Smooth muscle cell (in vitro differentiated cells): ENCODE measurements at regions not wholly inside any gene's neighbourhood (a gene's known extent, or its start where the extent isn't known, plus 50 kb on each side); places are given as distances from the start of the nearest gene placed in this dataset.
A peak's percentile ranks its signal among the peaks of the same experiment; 100 is the strongest.

ENCODE experiments used
- DNase-seq: peaks from one replicate; lab custom pipeline; 2025; ENCODE audit not compliant: unreplicated experiment; lab: John Stamatoyannopoulos, UW
- H2AFZ ChIP-seq: fragments of 200-600 bp; sonication (generic); 2 replicates; pipeline ENCODE4 v1.6.0; 2016; ENCODE audit warnings: antibody characterized with exemption, low read depth, mild to moderate bottlenecking
- H3F3A ChIP-seq: fragments of 200-600 bp; sonication (generic); 2 replicates; pipeline ENCODE4 v1.6.0; 2017; ENCODE audit warnings: antibody characterized with exemption, low read depth
- H3K27ac ChIP-seq: fragments of 200-600 bp; sonication (generic); 2 replicates; pipeline ENCODE4 v1.5.1; 2016; ENCODE audit warnings: low read depth, mild to moderate bottlenecking
- H3K27me3 ChIP-seq: fragments of 200-600 bp; sonication (generic); 2 replicates; pipeline ENCODE4 v1.6.1; 2016; ENCODE audit warnings: low read depth, mild to moderate bottlenecking
- H3K36me3 ChIP-seq: fragments of 200-600 bp; sonication (generic); 2 replicates; pipeline ENCODE4 v1.5.1; 2016; ENCODE audit warnings: low read depth
- H3K4me1 ChIP-seq: fragments of 200-600 bp; sonication (generic); 2 replicates; pipeline ENCODE4 v1.5.1; 2016; ENCODE audit warnings: low read depth
- H3K4me2 ChIP-seq: fragments of 200-600 bp; sonication (generic); 2 replicates; pipeline ENCODE4 v1.6.0; 2016; ENCODE audit warnings: mild to moderate bottlenecking
- H3K4me3 ChIP-seq: fragments of 200-600 bp; sonication (generic); 2 replicates; pipeline ENCODE4 v1.5.1; 2016; ENCODE audit warnings: mild to moderate bottlenecking
- H3K79me2 ChIP-seq: fragments of 200-600 bp; sonication (generic); 2 replicates; pipeline ENCODE4 v1.6.0; 2016; ENCODE audit warnings: low read depth, mild to moderate bottlenecking
- H3K9ac ChIP-seq: fragments of 200-600 bp; sonication (generic); 2 replicates; pipeline ENCODE4 v1.6.0; 2016; ENCODE audit warnings: low read depth
- H3K9me3 ChIP-seq: fragments of 200-600 bp; sonication (generic); replicated peaks from 2 replicates; pipeline ENCODE4 v1.5.1; 2016; ENCODE audit warnings: low read depth
- H4K20me1 ChIP-seq: fragments of 200-600 bp; sonication (generic); 2 replicates; pipeline ENCODE4 v1.6.0; 2016; ENCODE audit warnings: low read depth
- CTCF ChIP-seq: fragments of 200-600 bp; sonication (generic); IDR thresholded peaks from 2 replicates; pipeline ENCODE4 v1.5.1; 2017; ENCODE audit warnings: borderline replicate concordance, mild to moderate bottlenecking, antibody characterized with exemption; ENCODE audit not compliant: insufficient read depth, poor library complexity, severe bottlenecking
- WGBS: methylation state at CpG from one replicate; pipeline ENCODE4 v1.1.7; 2016; ENCODE audit warnings: low lambda C conversion rate; 5-methylcytosine and 5-hydroxymethylcytosine counted together

- no peak overlapping the region for H2AFZ ChIP-seq
Measured at GRCh38 chr5:72624641-72625236, 117.5 kb upstream of the ZNF366 start.

DNA sequence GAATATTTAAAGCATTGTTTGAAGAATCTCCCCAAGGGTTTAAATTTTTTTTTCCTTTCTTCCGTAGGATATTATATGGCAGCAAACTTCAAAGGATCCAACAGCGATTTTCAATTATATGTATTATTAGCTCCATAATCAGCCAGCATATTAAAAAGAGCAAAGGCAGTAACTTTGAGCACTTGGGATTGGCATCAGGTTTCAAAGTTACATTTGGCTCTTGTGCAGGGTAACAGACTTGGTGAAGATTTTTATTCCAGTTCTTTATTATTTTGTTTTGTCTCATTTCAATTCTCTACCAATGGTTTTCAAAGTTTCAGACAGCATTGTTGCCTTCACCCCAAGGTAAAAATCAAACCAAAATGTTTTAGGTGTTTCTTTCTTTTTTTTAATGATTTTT, 116.7 kb upstream of the ZNF366 start:
- H3K9ac ChIP-seq = no peak overlapping the region
- peaks cover 6% of the 10 kb centered on the region for H3F3A ChIP-seq
- no peak overlapping the region for H2AFZ ChIP-seq
- no peak overlapping the region for H3K4me2 ChIP-seq
- no peaks in the 10 kb centered on the region for H3K27me3 ChIP-seq
- H3K27ac ChIP-seq = no peak overlapping the region
- H3K79me2 ChIP-seq = no peaks in the 10 kb centered on the region
- H3K9me3 ChIP-seq = no peaks in the 10 kb centered on the region
- H4K20me1 ChIP-seq = no peaks in the 10 kb centered on the region
- TF ChIP-seq CTCF = no peak
- H3K4me1 ChIP-seq = no peaks in the 10 kb centered on the region
- H3K4me3 ChIP-seq = no peak overlapping the region
- WGBS = 92% methylated on average over 2 of the region's 2 CpGs
- DNase-seq = no peak
- H3K36me3 ChIP-seq = no peaks in the 10 kb centered on the region

More at GRCh38 chr5:72624641-72625236, 117.5 kb upstream of the ZNF366 start:
- no peak for DNase-seq
- Histone ChIP-seq H4K20me1 (no peaks in the 10 kb centered on the region), H3F3A (peaks cover 6% of the 10 kb centered on the region), H3K79me2 (no peaks in the 10 kb centered on the region), H3K9me3 (no peaks in the 10 kb centered on the region), H3K4me2 (peak overlapping the region; percentile 42), H3K27me3 (no peaks in the 10 kb centered on the region), H3K9ac (no peak overlapping the region), H3K4me1 (no peaks in the 10 kb centered on the region), H3K36me3 (no peaks in the 10 kb centered on the region), H3K27ac (no peak overlapping the region), H3K4me3 (no peak overlapping the region)
- 48% methylated on average over 5 of the region's 5 CpGs for WGBS
- TF ChIP-seq CTCF = no peak

GRCh38 chr5:72623323-72623722, 116.1 kb upstream of the ZNF366 start:
- Histone ChIP-seq H3F3A (peaks cover 6% of the 10 kb centered on the region), H3K27ac (no peak overlapping the region), H3K9me3 (no peaks in the 10 kb centered on the region), H3K36me3 (no peaks in the 10 kb centered on the region), H3K79me2 (no peaks in the 10 kb centered on the region), H3K4me1 (no peaks in the 10 kb centered on the region), H3K4me3 (no peak overlapping the region), H2AFZ (no peak overlapping the region), H4K20me1 (no peaks in the 10 kb centered on the region), H3K9ac (no peak overlapping the region), H3K4me2 (no peak overlapping the region), H3K27me3 (no peaks in the 10 kb centered on the region)
- TF ChIP-seq CTCF = no peak
- no peak for DNase-seq
- WGBS = 90% methylated on average over 6 of the region's 6 CpGs

DNA sequence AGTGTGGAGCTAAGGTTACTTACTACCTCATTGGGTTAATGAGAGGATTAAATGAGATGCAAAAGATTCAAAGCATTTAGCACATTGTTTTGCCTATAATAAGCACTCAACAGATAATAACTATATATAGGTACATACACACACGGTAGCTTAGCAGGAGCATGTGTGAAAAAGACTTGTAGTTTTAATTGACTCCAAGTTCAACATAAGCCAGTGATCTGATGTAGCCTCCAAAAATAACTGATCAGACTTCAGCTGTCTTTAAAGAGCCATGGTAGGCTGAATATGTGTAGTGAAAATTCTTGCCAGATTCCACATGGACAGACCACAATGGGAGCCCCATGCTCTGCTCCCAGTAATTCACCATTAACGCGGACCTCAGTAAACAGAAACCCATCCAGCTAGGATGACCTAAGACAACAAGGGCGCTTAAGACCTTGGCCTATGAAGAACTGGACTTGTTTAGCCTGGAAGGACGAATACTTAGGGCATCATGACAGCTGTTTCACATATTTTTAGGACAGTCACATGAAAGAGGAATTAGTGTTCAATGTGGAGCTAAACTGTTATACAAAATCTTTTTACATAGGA, 115.1 kb upstream of the ZNF366 start:
- Histone ChIP-seq H3K9ac (no peak overlapping the region), H3K9me3 (no peaks in the 10 kb centered on the region), H3K36me3 (no peaks in the 10 kb centered on the region), H3F3A (peaks cover 6% of the 10 kb centered on the region), H3K4me1 (no peaks in the 10 kb centered on the region), H3K79me2 (no peaks in the 10 kb centered on the region), H4K20me1 (no peaks in the 10 kb centered on the region), H3K4me2 (no peak overlapping the region), H3K27ac (no peak overlapping the region), H3K4me3 (no peak overlapping the region), H3K27me3 (no peaks in the 10 kb centered on the region), H2AFZ (no peak overlapping the region)
- 93% methylated on average over 5 of the region's 5 CpGs for WGBS
- no peak for DNase-seq
- no peak for TF ChIP-seq CTCF
